Progenitor cell of endocrine pancreas (in vitro differentiated cells): ENCODE measurements at regions not wholly inside any gene's neighbourhood (a gene's known extent, or its start where the extent isn't known, plus 50 kb on each side); places are given as distances from the start of the nearest gene placed in this dataset.

ENCODE experiments used
- DNase-seq: peaks from one replicate; pipeline ENCODE4 v3.0.0; 2021; ENCODE audit warnings: low spot score; ENCODE audit not compliant: unreplicated experiment
- H3K27ac Mint-ChIP-seq: 2 replicates; pipeline ENCODE4 v1.8.0; 2021; ENCODE audit warnings: mild to moderate bottlenecking, moderate library complexity, mixed read lengths
- H3K27me3 Mint-ChIP-seq: 2 replicates; pipeline ENCODE4 v1.8.0; 2021; ENCODE audit warnings: mixed read lengths
- H3K36me3 Mint-ChIP-seq: 2 replicates; pipeline ENCODE4 v1.8.0; 2022; ENCODE audit warnings: mixed read lengths; ENCODE audit not compliant: insufficient read depth
- H3K4me1 Mint-ChIP-seq: 2 replicates; pipeline ENCODE4 v1.8.0; 2021; ENCODE audit warnings: low read depth, mixed read lengths
- H3K4me3 Mint-ChIP-seq: 2 replicates; pipeline ENCODE4 v1.8.0; 2021; ENCODE audit warnings: low read depth, mild to moderate bottlenecking, moderate library complexity, mixed read lengths
- H3K9me3 Mint-ChIP-seq: 2 replicates; pipeline ENCODE4 v1.8.0; 2021; ENCODE audit warnings: low read depth, mixed read lengths
- TF ChIP-seq, protein P1 (sequence below): fragments of 200-600 bp; sonication (generic); IDR thresholded peaks from one replicate; pipeline ENCODE4 v1.5.0; 2021; ENCODE audit warnings: antibody characterized with exemption, mild to moderate bottlenecking; ENCODE audit not compliant: unreplicated experiment

DNA sequence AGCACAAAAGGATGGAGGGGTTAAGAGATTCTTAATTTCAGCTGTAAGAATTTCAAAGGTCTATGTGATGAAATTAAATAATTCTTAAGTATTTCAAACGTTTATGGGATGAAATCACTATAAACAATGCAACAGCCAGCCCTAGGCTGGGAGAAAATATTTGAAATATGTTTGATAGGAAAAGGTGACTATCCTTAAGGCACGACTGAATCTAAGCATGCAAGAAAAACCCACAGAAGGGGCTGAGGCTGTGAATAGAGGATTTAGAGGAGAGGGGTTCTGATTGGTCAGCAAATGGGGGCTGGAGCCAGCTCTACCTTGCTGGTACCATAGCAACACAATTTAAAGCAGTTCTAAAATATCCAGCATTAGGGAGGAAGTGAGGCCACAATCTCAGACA is 220.8 kb upstream of the ATP10A start:
- H3K27me3 Mint-ChIP-seq, result peaks cover 3% of the 10 kb centered on the region

DNA sequence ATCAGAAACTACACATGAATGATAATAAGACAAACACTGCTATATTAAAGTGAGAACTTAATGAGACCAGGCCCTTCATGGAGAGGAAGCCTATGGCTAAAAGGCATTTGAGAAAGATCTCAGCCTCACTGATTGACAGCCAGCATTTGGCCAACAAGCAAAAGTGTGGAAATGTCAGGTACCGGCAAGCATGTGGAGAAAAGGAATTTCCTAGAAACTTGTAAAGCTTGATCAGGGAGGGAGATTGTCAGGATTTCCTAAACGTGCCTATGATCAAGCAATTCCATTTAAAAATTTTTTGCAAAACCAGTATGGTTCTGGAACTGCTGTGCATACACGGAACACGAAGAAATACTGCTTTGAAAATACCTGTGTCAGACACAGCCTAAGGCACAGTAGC is 220.3 kb upstream of the ATP10A start:
- peaks cover 2% of the 10 kb centered on the region for H3K36me3 Mint-ChIP-seq
- H3K27ac Mint-ChIP-seq, result peak overlapping the region; percentile 100
- peaks cover 3% of the 10 kb centered on the region for H3K27me3 Mint-ChIP-seq
- DNase-seq, result no peak
- H3K4me1 Mint-ChIP-seq, result peaks cover 24% of the 10 kb centered on the region
- H3K4me3 Mint-ChIP-seq, result peak overlapping the region; percentile 93
- H3K9me3 Mint-ChIP-seq, result no peaks in the 10 kb centered on the region
- TF ChIP-seq, protein P1, sequence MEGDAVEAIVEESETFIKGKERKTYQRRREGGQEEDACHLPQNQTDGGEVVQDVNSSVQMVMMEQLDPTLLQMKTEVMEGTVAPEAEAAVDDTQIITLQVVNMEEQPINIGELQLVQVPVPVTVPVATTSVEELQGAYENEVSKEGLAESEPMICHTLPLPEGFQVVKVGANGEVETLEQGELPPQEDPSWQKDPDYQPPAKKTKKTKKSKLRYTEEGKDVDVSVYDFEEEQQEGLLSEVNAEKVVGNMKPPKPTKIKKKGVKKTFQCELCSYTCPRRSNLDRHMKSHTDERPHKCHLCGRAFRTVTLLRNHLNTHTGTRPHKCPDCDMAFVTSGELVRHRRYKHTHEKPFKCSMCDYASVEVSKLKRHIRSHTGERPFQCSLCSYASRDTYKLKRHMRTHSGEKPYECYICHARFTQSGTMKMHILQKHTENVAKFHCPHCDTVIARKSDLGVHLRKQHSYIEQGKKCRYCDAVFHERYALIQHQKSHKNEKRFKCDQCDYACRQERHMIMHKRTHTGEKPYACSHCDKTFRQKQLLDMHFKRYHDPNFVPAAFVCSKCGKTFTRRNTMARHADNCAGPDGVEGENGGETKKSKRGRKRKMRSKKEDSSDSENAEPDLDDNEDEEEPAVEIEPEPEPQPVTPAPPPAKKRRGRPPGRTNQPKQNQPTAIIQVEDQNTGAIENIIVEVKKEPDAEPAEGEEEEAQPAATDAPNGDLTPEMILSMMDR, result no peak

More for the DNA sequence above, 220.8 kb upstream of the ATP10A start:
- peaks cover 2% of the 10 kb centered on the region for H3K36me3 Mint-ChIP-seq
- H3K4me1 Mint-ChIP-seq, result peaks cover 24% of the 10 kb centered on the region
- no peak overlapping the region for H3K4me3 Mint-ChIP-seq
- TF ChIP-seq, protein P1, result no peak
- no peak overlapping the region for H3K27ac Mint-ChIP-seq
- DNase-seq, result no peak
- no peaks in the 10 kb centered on the region for H3K9me3 Mint-ChIP-seq

DNA sequence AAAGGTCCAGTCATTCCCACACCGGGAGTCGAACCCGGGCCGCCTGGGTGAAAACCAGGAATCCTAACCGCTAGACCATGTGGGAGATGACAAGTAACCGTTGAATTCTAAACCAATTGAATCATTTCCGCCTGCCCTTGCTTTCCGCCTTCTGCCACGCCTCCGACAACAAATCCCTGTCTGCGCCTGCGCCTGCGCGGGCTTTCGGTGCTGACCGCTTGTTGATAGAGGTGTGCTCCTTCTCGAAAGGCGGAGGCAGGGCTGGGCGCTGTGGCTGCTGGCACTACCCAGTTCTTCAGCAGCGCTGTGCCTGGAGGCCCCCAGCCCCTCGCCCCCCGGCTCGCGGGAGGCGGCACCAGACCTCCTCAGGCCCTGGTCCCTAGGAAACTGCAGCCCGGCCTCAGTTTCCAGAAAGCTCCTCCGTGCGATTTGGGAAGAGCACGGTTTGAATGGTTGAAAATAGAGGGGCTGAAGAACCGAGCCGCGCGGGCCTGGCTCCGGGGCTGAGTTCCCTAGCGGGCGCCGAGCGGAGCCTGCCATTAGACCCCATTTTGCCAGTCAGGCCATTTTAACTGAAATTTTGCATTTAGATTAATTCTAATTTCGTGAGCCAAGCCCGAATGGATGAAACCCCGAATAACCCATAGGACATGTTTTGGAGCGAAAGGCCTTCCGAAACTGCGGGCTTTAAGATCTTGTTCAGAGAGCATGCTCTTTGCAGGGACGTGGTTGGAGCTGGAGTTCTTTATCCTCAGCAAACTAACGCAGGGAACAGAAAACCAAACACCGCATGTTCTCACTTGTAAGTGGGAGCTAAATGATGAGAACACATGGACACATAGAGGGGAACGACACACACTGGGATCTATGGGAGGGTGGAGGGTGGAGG is 219.3 kb upstream of the ATP10A start:
- TF ChIP-seq, protein P1, result peak; percentile 21
- Mint-ChIP-seq H3K4me3 (peak overlapping the region; percentile 93), H3K9me3 (no peaks in the 10 kb centered on the region), H3K36me3 (peaks cover 2% of the 10 kb centered on the region), H3K27ac (peak overlapping the region; percentile 100), H3K4me1 (peaks cover 24% of the 10 kb centered on the region), H3K27me3 (peaks cover 3% of the 10 kb centered on the region)
- peak; percentile 97 for DNase-seq

DNA sequence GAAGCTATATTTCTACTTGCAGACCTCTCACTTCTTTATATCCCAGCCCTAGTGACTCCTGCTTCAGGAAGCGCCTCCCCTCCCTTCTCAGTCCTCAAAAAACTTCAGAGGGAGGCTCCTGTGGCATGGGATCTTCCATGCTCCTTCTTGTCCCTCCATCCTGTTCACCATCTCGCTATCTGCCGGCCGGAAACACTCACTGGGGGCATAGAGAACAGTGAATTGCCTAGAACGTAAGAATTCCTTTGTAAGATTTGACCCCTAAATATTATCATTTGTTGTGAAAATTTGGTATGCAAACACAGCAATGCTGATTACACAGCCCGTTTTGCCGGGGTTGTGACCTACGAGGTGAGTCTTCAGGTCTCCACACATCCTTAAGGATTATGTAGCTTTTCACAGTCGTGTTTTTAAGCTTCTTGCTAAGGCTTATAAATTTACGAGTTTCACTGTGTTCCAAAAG is 218.7 kb upstream of the ATP10A start:
- peaks cover 24% of the 10 kb centered on the region for H3K4me1 Mint-ChIP-seq
- H3K27me3 Mint-ChIP-seq, result peaks cover 3% of the 10 kb centered on the region
- TF ChIP-seq, protein P1, result no peak
- no peaks in the 10 kb centered on the region for H3K9me3 Mint-ChIP-seq
- peak overlapping the region; percentile 100 for H3K27ac Mint-ChIP-seq
- DNase-seq, result no peak
- H3K36me3 Mint-ChIP-seq, result peaks cover 2% of the 10 kb centered on the region
- peak overlapping the region; percentile 93 for H3K4me3 Mint-ChIP-seq

DNA sequence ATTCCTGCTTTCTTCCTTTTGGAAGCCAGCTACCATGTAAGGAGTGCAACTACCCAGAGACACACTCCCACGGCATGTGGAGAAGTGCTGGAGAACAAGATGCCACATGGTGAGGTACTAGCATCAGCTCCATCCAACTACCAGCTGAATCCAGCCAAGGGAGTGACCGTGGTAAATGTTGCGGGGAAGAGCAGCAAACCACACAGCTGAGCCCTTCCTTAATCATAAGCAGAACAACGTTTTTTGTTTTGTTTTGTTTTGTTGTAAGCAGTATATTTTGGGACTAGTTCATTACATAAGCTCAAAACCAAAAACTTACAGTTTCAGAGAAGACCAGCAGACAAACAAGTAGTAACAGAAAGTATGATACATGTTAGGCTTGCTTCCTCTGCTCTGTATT is 212.6 kb upstream of the ATP10A start:
- no peak for DNase-seq
- no peaks in the 10 kb centered on the region for H3K36me3 Mint-ChIP-seq
- H3K9me3 Mint-ChIP-seq, result no peaks in the 10 kb centered on the region
- TF ChIP-seq, protein P1, result no peak
- peaks cover 3% of the 10 kb centered on the region for H3K27me3 Mint-ChIP-seq
- no peak overlapping the region for H3K27ac Mint-ChIP-seq
- H3K4me1 Mint-ChIP-seq, result no peaks in the 10 kb centered on the region
- no peak overlapping the region for H3K4me3 Mint-ChIP-seq
